PFSK-1 (cell line): ENCODE measurements at regions not wholly inside any gene's neighbourhood (a gene's known extent, or its start where the extent isn't known, plus 50 kb on each side); places are given as distances from the start of the nearest gene placed in this dataset.

Experiments
- FOXP2 ChIP-seq: optimal IDR thresholded peaks from 2 replicates; pipeline ENCODE3; 2011; ENCODE audit warnings: borderline replicate concordance, control low read depth, inconsistent platforms; ENCODE audit not compliant: insufficient read depth; ENCODE audit errors: extremely low read length, extremely low read depth
- POLR2AphosphoS5 ChIP-seq: IDR thresholded peaks from 2 replicates; pipeline ENCODE4 v1.6.1; 2012; ENCODE audit warnings: low read depth, mild to moderate bottlenecking, control low read depth, low read length, moderate library complexity
- SIN3A ChIP-seq: IDR thresholded peaks from 2 replicates; pipeline ENCODE4 v1.6.1; 2012; ENCODE audit warnings: mild to moderate bottlenecking, low read length, moderate library complexity, borderline replicate concordance; ENCODE audit not compliant: insufficient read depth
- TAF1 ChIP-seq: IDR thresholded peaks from 2 replicates; pipeline ENCODE4 v1.6.1; 2012; ENCODE audit warnings: low read length, control low read depth, borderline replicate concordance; ENCODE audit not compliant: insufficient read depth
- TF ChIP-seq, protein P1 (sequence below), 2 experiments: IDR thresholded peaks; 2 replicates each; pipeline versions ENCODE4 v1.6.1 to v1.8.0; 2011 to 2012; ENCODE audit warnings: low read depth in 2 of 2, low read length in 2 of 2, control low read depth in 1 of 2, inconsistent platforms in 1 of 2, mild to moderate bottlenecking in 1 of 2, moderate library complexity in 1 of 2; ENCODE audit not compliant: insufficient read depth in 1 of 2

GRCh38 chr13:76331943-76332712 is 554.1 kb downstream of the KCTD12 start:
- TF ChIP-seq POLR2AphosphoS5, result no peak
- TF ChIP-seq, protein P1, sequence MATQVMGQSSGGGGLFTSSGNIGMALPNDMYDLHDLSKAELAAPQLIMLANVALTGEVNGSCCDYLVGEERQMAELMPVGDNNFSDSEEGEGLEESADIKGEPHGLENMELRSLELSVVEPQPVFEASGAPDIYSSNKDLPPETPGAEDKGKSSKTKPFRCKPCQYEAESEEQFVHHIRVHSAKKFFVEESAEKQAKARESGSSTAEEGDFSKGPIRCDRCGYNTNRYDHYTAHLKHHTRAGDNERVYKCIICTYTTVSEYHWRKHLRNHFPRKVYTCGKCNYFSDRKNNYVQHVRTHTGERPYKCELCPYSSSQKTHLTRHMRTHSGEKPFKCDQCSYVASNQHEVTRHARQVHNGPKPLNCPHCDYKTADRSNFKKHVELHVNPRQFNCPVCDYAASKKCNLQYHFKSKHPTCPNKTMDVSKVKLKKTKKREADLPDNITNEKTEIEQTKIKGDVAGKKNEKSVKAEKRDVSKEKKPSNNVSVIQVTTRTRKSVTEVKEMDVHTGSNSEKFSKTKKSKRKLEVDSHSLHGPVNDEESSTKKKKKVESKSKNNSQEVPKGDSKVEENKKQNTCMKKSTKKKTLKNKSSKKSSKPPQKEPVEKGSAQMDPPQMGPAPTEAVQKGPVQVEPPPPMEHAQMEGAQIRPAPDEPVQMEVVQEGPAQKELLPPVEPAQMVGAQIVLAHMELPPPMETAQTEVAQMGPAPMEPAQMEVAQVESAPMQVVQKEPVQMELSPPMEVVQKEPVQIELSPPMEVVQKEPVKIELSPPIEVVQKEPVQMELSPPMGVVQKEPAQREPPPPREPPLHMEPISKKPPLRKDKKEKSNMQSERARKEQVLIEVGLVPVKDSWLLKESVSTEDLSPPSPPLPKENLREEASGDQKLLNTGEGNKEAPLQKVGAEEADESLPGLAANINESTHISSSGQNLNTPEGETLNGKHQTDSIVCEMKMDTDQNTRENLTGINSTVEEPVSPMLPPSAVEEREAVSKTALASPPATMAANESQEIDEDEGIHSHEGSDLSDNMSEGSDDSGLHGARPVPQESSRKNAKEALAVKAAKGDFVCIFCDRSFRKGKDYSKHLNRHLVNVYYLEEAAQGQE (IDR thresholded peaks at IDR 0.05; ENCODE audit: insufficient read depth in 1 of 2, low read depth in 2 of 2, low read length in 2 of 2), result no peak
- TF ChIP-seq SIN3A, result no peak
- no peak for TF ChIP-seq TAF1
- no peak for TF ChIP-seq FOXP2
